Thyroid gland (tissue), 4 donors: ENCODE measurements at regions not wholly inside any gene's neighbourhood (a gene's known extent, or its start where the extent isn't known, plus 50 kb on each side); places are given as distances from the start of the nearest gene placed in this dataset. TPM values are rescaled to one million over a fixed set of nuclear protein-coding genes. Genes with fewer than 3 reads are reported as not detected.

Source experiments
- DNase-seq, 2 donors: peaks; one replicate each; pipeline ENCODE4 v3.0.0-alpha.2; 2019
- H3K27ac ChIP-seq, 3 donors: fragments of 200-600 bp; sonication (generic); 1 replicate in 2 of 3; 2 replicates in 1 of 3; pipeline ENCODE4 v1.5.1; 2016 to 2019; ENCODE audit warnings: mild to moderate bottlenecking in 1 of 3, moderate library complexity in 1 of 3
- H3K27me3 ChIP-seq: fragments of 200-600 bp; sonication (generic); one replicate; pipeline ENCODE4 v1.5.1; 2019
- H3K36me3 ChIP-seq, 2 donors: fragments of 200-600 bp; sonication (generic); one replicate each; pipeline ENCODE4 v1.5.1; 2016 to 2019
- H3K4me1 ChIP-seq, 2 donors: fragments of 200-600 bp; sonication (generic); one replicate each; pipeline ENCODE4 v1.5.1; 2017 to 2019
- H3K4me3 ChIP-seq, 3 donors: fragments of 200-600 bp; sonication (generic); replicated peaks in 1 of 3; 1 replicate in 2 of 3; 2 replicates in 1 of 3; pipeline ENCODE4 v1.5.1; 2016; ENCODE audit warnings: mild to moderate bottlenecking in 1 of 3
- H3K9me3 ChIP-seq: fragments of 200-600 bp; sonication (generic); one replicate; pipeline ENCODE4 v1.5.1; 2017
- POLR2A ChIP-seq, 2 donors: fragments of 450-650 bp; IDR thresholded peaks; one replicate each; pipeline ENCODE4 v1.6.1; 2017; ENCODE audit warnings: antibody characterized with exemption in 2 of 2, mild to moderate bottlenecking in 2 of 2, moderate library complexity in 1 of 2
- WGBS, 2 donors: methylation state at CpG; one replicate each; pipeline ENCODE4 v1.1.5; 2017; 5-methylcytosine and 5-hydroxymethylcytosine counted together
- intact Hi-C: fragments of 100-400 bp; cut with DNase I; formaldehyde crosslinking; loops from one replicate; pipeline ENCODE4 v1.15.1; 2023
- small RNA-seq: library from RNA; depleted of rRNA; stranded (forward); fragments of <200 nt; gene quantifications from one replicate; pipeline ENCODE3, GENCODE V24; 2016
- TF ChIP-seq, protein P1 (sequence below), 6 experiments: fragments of 200-600 bp in 3 of 6; fragments of 450-650 bp in 3 of 6; sonication (generic) in 3 of 6; IDR thresholded peaks; one replicate each; pipeline ENCODE4 v1.5.1; 2016 to 2019; ENCODE audit warnings: antibody characterized with exemption in 6 of 6, mild to moderate bottlenecking in 2 of 6, inconsistent platforms in 1 of 6, moderate library complexity in 1 of 6

DNA sequence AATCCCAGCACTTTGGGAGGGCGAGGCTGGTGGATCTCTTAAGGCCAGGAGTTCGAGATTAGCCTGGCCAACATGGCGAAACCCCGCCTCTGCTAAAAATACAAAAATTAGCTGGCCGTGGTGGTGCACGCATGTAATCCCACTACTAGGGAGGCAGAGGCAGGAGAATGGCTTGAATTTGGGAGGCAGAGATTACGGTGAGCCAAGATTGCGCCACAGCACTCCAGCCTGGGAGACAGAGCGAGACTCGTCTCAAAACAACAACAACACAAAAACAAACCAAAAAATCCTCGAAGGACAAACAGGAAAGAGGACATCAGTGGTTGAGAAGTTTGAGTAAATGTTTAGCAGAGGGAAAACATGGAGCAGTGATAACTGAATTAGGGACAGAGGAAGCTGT, 52.3 kb upstream of the FAM3C start:
- TF ChIP-seq, protein P1, sequence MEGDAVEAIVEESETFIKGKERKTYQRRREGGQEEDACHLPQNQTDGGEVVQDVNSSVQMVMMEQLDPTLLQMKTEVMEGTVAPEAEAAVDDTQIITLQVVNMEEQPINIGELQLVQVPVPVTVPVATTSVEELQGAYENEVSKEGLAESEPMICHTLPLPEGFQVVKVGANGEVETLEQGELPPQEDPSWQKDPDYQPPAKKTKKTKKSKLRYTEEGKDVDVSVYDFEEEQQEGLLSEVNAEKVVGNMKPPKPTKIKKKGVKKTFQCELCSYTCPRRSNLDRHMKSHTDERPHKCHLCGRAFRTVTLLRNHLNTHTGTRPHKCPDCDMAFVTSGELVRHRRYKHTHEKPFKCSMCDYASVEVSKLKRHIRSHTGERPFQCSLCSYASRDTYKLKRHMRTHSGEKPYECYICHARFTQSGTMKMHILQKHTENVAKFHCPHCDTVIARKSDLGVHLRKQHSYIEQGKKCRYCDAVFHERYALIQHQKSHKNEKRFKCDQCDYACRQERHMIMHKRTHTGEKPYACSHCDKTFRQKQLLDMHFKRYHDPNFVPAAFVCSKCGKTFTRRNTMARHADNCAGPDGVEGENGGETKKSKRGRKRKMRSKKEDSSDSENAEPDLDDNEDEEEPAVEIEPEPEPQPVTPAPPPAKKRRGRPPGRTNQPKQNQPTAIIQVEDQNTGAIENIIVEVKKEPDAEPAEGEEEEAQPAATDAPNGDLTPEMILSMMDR (IDR thresholded peaks at IDR 0.05) = no peak
- no peak for TF ChIP-seq POLR2A (IDR thresholded peaks at IDR 0.05)
- no peak overlapping the region for H3K4me3 ChIP-seq
- 89 to 93% methylated on average over 11 of the region's 11 CpGs for WGBS, 2 donors

DNA sequence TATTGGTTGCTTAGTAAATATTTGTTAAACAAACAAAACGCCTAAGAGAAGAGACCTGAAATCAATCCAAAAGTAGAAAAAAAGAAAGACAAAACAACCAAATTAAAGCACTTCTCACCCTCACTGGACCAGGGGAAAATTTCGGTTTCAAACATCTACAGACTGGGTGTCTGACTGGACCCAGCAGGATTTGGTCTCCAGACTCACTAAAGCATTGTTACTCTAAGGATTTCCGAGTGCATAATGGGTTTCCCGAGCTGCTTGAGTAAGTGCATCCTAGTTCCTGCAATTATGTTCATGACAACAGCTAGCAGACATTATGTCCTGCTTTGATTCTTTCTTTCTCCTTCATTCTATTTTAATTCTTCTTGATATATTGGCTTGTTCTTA, 51.8 kb upstream of the FAM3C start:
- Histone ChIP-seq H3K9me3 (no peaks in the 10 kb centered on the region), H3K4me3 (no peak overlapping the region), H3K36me3 (no peaks in the 10 kb centered on the region), H3K27me3 (no peaks in the 10 kb centered on the region), H3K27ac (peak overlapping the region in 2 of 3 donors; percentile 5 to 13), H3K4me1 (no peaks in the 10 kb centered on the region)
- 38 to 43% methylated on average over 4 of the region's 4 CpGs for WGBS, 2 donors
- intact Hi-C loops = no loop called here
- TF ChIP-seq, protein P1 (IDR thresholded peaks at IDR 0.05) = no peak
- TF ChIP-seq POLR2A (IDR thresholded peaks at IDR 0.05) = no peak
- DNase-seq = no peak

More for the DNA sequence above, 52.3 kb upstream of the FAM3C start:
- intact Hi-C loops = no loop called here
- DNase-seq = no peak
- no peaks in the 10 kb centered on the region for H3K27me3 ChIP-seq
- H3K9me3 ChIP-seq = no peaks in the 10 kb centered on the region
- H3K36me3 ChIP-seq = no peaks in the 10 kb centered on the region
- H3K27ac ChIP-seq = peak overlapping the region in 1 of 3 donors; percentile 13
- H3K4me1 ChIP-seq = no peaks in the 10 kb centered on the region

DNA sequence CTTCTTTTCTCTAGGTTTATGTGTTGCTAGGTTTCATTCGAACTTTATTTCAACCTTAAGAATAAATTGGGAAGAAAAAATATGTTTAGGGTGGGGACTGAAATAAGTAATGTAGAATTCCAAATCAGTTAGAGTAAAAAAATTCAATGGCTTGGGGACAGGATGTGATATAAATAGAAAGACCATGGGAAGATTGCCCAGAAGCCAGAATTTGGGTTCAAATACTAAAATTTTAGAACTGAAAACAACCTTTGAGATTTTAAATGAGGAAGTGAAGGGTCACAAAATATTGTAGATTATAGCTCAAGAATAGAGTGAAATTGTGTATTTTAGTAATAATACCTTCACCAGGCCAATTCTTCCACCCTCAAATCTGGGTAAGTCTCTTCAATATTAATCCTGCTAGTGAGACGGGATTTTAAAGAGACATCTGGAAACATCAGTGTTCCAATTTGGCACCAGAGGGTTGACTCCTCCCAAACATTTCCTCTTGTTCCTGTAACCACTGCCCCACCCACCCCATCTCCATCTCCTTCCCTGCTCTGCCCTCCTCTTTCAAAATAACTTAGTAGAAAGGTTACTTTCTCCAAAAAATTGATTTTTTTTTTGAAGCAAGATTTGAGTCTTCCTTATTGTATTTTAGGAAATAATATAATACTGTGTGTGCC, 51.3 kb upstream of the FAM3C start:
- TF ChIP-seq, protein P1 (IDR thresholded peaks at IDR 0.05) = no peak
- no peak for TF ChIP-seq POLR2A (IDR thresholded peaks at IDR 0.05)
- WGBS, 2 donors = 64 to 68% methylated on average over 2 of the region's 2 CpGs
- H3K4me1 ChIP-seq = no peaks in the 10 kb centered on the region
- H3K27me3 ChIP-seq = no peaks in the 10 kb centered on the region
- peak overlapping the region; percentile 8 to 46 (median 36) for H3K27ac ChIP-seq
- peak; percentile 8 to 15 for DNase-seq
- intact Hi-C loops = no loop called here
- no peaks in the 10 kb centered on the region for H3K9me3 ChIP-seq
- H3K36me3 ChIP-seq = no peaks in the 10 kb centered on the region
- no peak overlapping the region for H3K4me3 ChIP-seq

DNA sequence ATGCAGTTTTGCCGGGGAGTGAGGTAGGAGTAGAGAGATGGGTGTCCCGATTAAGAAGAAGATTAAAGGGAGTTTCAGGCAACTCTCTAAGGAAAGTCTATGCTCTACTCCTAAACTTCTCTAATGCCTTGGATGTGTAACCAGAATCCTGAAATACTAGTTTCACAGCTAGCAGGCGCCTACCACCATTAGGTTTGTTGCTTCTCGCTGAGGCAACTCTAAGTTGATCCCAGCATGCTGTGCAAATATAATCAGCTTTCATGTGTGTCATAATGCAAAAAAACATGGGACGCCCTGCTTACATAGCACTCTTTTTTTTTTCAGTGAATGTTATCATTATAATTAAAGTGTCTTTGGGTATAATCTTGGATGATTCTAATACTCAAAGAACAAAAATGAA, 50.4 kb upstream of the FAM3C start:
- intact Hi-C loops = no loop called here
- no peaks in the 10 kb centered on the region for H3K27me3 ChIP-seq
- WGBS, 2 donors = 85 to 87% methylated on average over 5 of the region's 5 CpGs
- no peak for DNase-seq
- no peaks in the 10 kb centered on the region for H3K36me3 ChIP-seq
- H3K4me3 ChIP-seq = no peak overlapping the region
- H3K27ac ChIP-seq = peak overlapping the region in 1 of 3 donors; percentile 13
- H3K4me1 ChIP-seq = no peaks in the 10 kb centered on the region
- TF ChIP-seq, protein P1 (IDR thresholded peaks at IDR 0.05) = no peak
- no peak for TF ChIP-seq POLR2A (IDR thresholded peaks at IDR 0.05)
- H3K9me3 ChIP-seq = no peaks in the 10 kb centered on the region

Small RNA genes in the stretch of these regions (small RNA-seq; reads per million reads assigned to genes)
- gene RN7SKP277 = not detected
